ENCODE measurements at regions not wholly inside any gene's neighbourhood (a gene's known extent, or its start where the extent isn't known, plus 50 kb on each side); places are given as distances from the start of the nearest gene placed in this dataset.
"Not testable (repeated sequence)": the region's sequence is repeated elsewhere in the genome, so short reads cannot be mapped to it uniquely, and the experiment has no call there.

GRCh38 chr9:102941868-102942267, 53.3 kb upstream of the CYLC2 start:
- TF ChIP-seq CTCF (IDR thresholded peaks at IDR 0.05; ENCODE audit: insufficient read depth, low read depth, low read length), result no peak
- H3K4me3 ChIP-seq (ENCODE audit: low read depth, low read length), result no peak overlapping the region
- no peak for DNase-seq (ENCODE audit: low read depth)

- H3K4me3 ChIP-seq (ENCODE audit: low read depth, low read length), result no peak overlapping the region
- no peak for DNase-seq (ENCODE audit: low read depth)
- TF ChIP-seq CTCF (IDR thresholded peaks at IDR 0.05; ENCODE audit: insufficient read depth, low read depth, low read length), result no peak
Measured at GRCh38 chr9:102922526-102922925, 72.6 kb upstream of the CYLC2 start.

DNA sequence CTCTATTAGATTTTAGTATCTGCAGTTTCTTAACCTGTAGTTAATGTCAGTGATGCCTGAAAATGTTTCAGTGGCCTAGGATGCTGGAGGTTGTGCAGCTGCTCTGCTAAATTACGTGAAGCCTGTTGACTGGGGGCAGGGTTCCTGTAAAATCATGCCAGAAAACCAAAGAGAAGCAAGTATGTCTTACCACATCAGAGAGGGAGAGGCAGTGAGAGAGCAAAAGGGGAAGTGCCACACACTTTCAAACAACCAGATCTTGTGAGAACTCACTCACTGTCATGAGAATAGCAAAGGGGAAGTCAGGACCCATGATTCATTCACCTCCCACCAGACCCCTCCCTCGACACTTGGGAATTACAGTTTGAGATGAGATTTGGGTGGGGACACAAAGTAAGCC, 83.9 kb upstream of the CYLC2 start:
- H3K4me3 ChIP-seq (ENCODE audit: low read depth, low read length), result no peak overlapping the region
- no peak for TF ChIP-seq CTCF (IDR thresholded peaks at IDR 0.05; ENCODE audit: insufficient read depth, low read depth, low read length)
- DNase-seq (ENCODE audit: low read depth), result no peak

DNA sequence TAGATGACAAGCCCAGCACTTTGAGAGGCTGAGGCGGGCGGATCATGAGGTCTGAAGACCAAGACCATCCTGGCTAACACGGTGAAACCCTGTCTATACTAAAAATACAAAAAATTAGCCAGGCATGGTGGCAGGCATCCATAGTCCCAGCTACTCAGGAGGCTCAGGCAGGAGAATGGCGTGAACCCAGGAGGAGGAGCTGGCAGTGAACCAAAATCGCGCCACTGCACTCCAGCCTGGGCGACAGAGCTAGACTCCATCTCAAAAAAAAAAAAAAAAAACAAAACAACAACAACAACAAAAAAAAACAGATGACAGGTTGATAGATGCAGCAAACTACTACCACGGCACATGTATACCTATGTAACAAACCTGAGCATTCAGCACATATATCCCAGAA, 89.3 kb upstream of the CYLC2 start:
- not testable (repeated sequence) for H3K4me3 ChIP-seq (ENCODE audit: low read depth, low read length); DNase-seq (ENCODE audit: low read depth)

DNA sequence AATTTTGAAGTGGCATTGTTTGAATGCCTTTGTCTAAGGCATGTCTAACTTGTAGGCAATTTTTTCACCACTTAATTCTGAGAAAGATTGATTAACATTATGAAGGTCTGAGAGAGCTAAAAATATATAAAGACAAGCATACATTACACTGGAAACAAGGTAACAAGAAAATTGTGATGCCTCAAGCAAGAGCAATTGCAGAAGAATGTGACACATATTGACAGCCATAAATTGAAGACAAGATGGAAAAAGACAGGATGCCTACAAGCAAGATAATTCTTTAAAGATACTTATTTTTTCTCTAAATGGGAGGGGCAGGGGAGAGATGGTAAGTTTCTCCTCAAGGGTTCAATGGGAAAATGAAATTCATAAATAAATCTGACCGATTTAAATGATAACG, 103.1 kb upstream of the CYLC2 start:
- H3K4me3 ChIP-seq (ENCODE audit: low read depth, low read length), result no peak overlapping the region
- no peak for DNase-seq (ENCODE audit: low read depth)
- no peak for TF ChIP-seq CTCF (IDR thresholded peaks at IDR 0.05; ENCODE audit: insufficient read depth, low read depth, low read length)

DNA sequence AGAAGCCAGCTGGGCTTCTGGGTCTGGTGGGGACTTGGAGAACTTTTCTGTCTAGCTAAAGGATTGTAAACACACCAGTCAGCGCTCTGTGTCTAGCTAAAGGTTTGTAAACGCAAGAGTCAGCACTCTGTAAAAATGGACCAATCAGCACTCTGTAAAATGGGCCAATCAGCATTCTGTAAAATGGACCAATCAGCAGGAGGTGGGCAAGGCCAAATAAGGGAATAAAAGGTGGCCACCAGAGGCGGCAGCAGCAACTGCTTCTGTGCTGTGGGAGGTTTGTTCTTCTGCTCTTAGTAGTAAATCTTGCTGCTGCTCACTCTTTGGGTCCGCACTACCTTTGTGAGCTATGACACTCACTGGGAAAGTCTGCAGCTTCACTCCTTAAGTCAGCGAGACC, 106.4 kb upstream of the CYLC2 start:
- not testable (repeated sequence) for DNase-seq (ENCODE audit: low read depth); H3K4me3 ChIP-seq (ENCODE audit: low read depth, low read length)

DNA sequence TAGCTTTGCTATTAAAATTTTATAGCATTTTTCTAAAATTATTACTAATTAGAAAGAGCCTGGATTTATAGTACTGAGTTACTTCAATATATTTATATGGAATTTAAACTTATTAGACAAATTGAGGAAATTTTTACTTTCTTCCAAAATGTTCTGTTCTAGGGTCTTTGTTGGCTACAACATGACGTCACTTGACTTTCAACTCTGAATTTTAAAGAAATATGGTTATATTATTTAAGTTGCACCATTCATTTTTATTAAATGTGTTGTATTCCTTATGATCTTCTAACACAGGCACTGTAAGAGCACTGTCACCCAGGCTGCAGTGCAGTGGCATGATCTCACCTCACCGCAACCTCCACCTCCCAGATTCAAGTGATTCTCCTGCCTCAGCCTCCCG, 119.4 kb upstream of the CYLC2 start:
- no peak overlapping the region for H3K4me3 ChIP-seq (ENCODE audit: low read depth, low read length)
- no peak for TF ChIP-seq CTCF (IDR thresholded peaks at IDR 0.05; ENCODE audit: insufficient read depth, low read depth, low read length)
- DNase-seq (ENCODE audit: low read depth), result no peak

GRCh38 chr9:102867488-102867887, 127.6 kb upstream of the CYLC2 start:
- TF ChIP-seq CTCF (IDR thresholded peaks at IDR 0.05; ENCODE audit: insufficient read depth, low read depth, low read length), result no peak
- no peak overlapping the region for H3K4me3 ChIP-seq (ENCODE audit: low read depth, low read length)
- DNase-seq (ENCODE audit: low read depth), result no peak
